Natural killer cell (primary cell): ENCODE measurements at regions not wholly inside any gene's neighbourhood (a gene's known extent, or its start where the extent isn't known, plus 50 kb on each side); places are given as distances from the start of the nearest gene placed in this dataset.

ENCODE experiments used
- ATAC-seq, 3 donors: fragments of 150-1000 bp in 2 of 3; fragments of 200-7000 bp in 1 of 3; cut with Tn5 transposase; 1 replicate in 1 of 3; 2 replicates in 2 of 3; pipeline ENCODE4 v1.10.0; 2021; ENCODE audit warnings: mild to moderate bottlenecking in 2 of 3, moderate library complexity in 2 of 3
- DNase-seq, 2 donors: peaks; one replicate each; pipeline versions ENCODE4 v3.0.0 to v3.0.0-alpha.2; 2013 to 2021; ENCODE audit warnings: mixed read lengths in 1 of 2
- H3K27ac ChIP-seq: one replicate; pipeline ENCODE4 v1.5.1; 2013; ENCODE audit warnings: mild to moderate bottlenecking, low read length
- H3K27me3 ChIP-seq: one replicate; pipeline ENCODE4 v1.6.1; 2013; ENCODE audit warnings: low read length; ENCODE audit not compliant: control insufficient read depth, insufficient read depth
- H3K36me3 ChIP-seq: one replicate; pipeline ENCODE4 v1.6.1; 2013; ENCODE audit warnings: low read length; ENCODE audit not compliant: control insufficient read depth, insufficient read depth
- H3K4me1 ChIP-seq: one replicate; pipeline ENCODE4 v1.6.1; 2013; ENCODE audit warnings: low read length; ENCODE audit not compliant: control insufficient read depth, insufficient read depth
- H3K4me3 ChIP-seq: one replicate; pipeline ENCODE4 v1.5.1; 2013; ENCODE audit warnings: low read length
- H3K9me3 ChIP-seq: one replicate; pipeline ENCODE4 v1.6.1; 2013; ENCODE audit warnings: low read length; ENCODE audit not compliant: control insufficient read depth, insufficient read depth
- H3K27ac Mint-ChIP-seq, 2 donors: one replicate each; pipeline ENCODE4 v1.8.0; 2022; ENCODE audit warnings: mild to moderate bottlenecking in 2 of 2, mixed read lengths in 2 of 2, moderate library complexity in 1 of 2
- H3K27me3 Mint-ChIP-seq, 2 donors: one replicate each; pipeline ENCODE4 v1.8.0; 2022; ENCODE audit warnings: low read depth in 2 of 2, mixed read lengths in 2 of 2
- H3K36me3 Mint-ChIP-seq: one replicate; pipeline ENCODE4 v1.8.0; 2022; ENCODE audit warnings: mixed read lengths
- H3K4me1 Mint-ChIP-seq, 2 donors: one replicate each; pipeline ENCODE4 v1.8.0; 2022; ENCODE audit warnings: mixed read lengths in 2 of 2
- H3K4me3 Mint-ChIP-seq: one replicate; pipeline ENCODE4 v1.8.0; 2022; ENCODE audit warnings: mild to moderate bottlenecking, moderate library complexity, mixed read lengths
- H3K9me3 Mint-ChIP-seq, 2 donors: one replicate each; pipeline ENCODE4 v1.8.0; 2022; ENCODE audit warnings: mixed read lengths in 2 of 2
- WGBS: methylation state at CpG from one replicate; pipeline ENCODE4 v1.1.7; 2013; ENCODE audit warnings: missing lambda C conversion rate; ENCODE audit not compliant: insufficient coverage; 5-methylcytosine and 5-hydroxymethylcytosine counted together
- intact Hi-C: fragments of 100-400 bp; cut with micrococcal nuclease; formaldehyde crosslinking; loops from one replicate; pipeline ENCODE4 v1.14.2; 2022
- TF ChIP-seq, protein P1 (sequence below): fragments of 200-600 bp; IDR thresholded peaks from one replicate; pipeline ENCODE4 v1.8.0; 2022; ENCODE audit warnings: antibody characterized with exemption

DNA sequence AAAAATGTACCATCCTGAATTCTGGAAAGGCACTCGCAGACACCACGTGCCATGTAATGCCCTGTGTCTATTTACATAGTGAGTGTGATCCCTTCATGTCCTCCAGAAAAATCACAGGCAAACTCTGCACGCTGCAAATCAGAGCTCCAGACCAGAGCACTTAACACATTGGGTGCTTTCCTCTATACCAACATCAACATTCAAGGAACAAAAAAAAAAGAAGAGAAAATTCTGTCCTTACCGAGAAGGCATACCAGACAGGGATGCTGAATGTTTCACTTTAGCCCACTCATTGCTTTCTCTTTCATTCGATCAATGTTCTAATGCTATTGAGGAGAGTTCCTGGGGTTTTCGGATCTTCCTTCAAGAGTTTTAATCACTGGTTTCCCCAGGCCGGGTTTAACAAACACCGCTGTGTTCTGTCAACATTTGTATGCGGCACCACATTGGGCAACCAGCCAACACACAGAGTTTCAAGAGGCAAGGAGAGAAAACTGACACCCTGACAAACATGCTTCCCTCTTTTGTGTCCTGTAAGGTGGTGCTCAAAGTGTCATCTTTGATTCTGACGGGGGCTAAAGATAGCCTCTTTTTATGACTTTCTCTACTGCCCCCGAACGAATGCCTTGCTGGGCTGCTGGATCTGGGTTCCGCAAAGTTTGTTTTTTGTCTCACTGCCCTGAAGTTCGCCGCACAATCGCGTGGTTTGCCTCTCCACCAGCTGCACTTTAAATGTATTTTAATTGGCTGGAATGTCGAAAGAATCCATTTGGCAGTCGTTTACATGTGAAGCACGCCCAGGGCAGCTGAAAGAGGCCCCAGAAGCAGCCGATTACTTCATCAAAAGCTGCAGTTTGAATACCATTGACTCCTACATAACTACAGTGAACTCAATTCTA is 106.4 kb upstream of the NCKAP5 start:
- Histone ChIP-seq H3K36me3 (no peaks in the 10 kb centered on the region), H3K4me3 (no peak overlapping the region), H3K9me3 (no peaks in the 10 kb centered on the region), H3K4me1 (no peaks in the 10 kb centered on the region), H3K27ac (no peak overlapping the region), H3K27me3 (no peaks in the 10 kb centered on the region)
- H3K4me3 Mint-ChIP-seq, result no peak overlapping the region
- ATAC-seq, result no peak
- no peaks in the 10 kb centered on the region for H3K27me3 Mint-ChIP-seq
- 20% methylated on average over 21 of the region's 21 CpGs for WGBS
- H3K4me1 Mint-ChIP-seq, result no peaks in the 10 kb centered on the region
- DNase-seq, result no peak
- TF ChIP-seq, protein P1, sequence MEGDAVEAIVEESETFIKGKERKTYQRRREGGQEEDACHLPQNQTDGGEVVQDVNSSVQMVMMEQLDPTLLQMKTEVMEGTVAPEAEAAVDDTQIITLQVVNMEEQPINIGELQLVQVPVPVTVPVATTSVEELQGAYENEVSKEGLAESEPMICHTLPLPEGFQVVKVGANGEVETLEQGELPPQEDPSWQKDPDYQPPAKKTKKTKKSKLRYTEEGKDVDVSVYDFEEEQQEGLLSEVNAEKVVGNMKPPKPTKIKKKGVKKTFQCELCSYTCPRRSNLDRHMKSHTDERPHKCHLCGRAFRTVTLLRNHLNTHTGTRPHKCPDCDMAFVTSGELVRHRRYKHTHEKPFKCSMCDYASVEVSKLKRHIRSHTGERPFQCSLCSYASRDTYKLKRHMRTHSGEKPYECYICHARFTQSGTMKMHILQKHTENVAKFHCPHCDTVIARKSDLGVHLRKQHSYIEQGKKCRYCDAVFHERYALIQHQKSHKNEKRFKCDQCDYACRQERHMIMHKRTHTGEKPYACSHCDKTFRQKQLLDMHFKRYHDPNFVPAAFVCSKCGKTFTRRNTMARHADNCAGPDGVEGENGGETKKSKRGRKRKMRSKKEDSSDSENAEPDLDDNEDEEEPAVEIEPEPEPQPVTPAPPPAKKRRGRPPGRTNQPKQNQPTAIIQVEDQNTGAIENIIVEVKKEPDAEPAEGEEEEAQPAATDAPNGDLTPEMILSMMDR, result no peak
- H3K27ac Mint-ChIP-seq, result no peak overlapping the region
- intact Hi-C loops, result no loop called here
- peaks cover 0 to 12% of the 10 kb centered on the region in 2 donors for H3K9me3 Mint-ChIP-seq
- no peaks in the 10 kb centered on the region for H3K36me3 Mint-ChIP-seq

- no peak overlapping the region for H3K4me3 ChIP-seq
- H3K4me1 ChIP-seq, result no peaks in the 10 kb centered on the region
- TF ChIP-seq, protein P1, result no peak
- Mint-ChIP-seq H3K9me3 (peaks cover 0 to 11% of the 10 kb centered on the region in 2 donors), H3K27me3 (no peaks in the 10 kb centered on the region), H3K4me3 (no peak overlapping the region), H3K36me3 (no peaks in the 10 kb centered on the region), H3K27ac (no peak overlapping the region), H3K4me1 (no peaks in the 10 kb centered on the region)
- intact Hi-C loops, result no loop called here
- WGBS, result 83% methylated on average over 1 of the region's 1 CpG
- H3K27ac ChIP-seq, result no peak overlapping the region
- DNase-seq (no peak), ATAC-seq (no peak)
- no peaks in the 10 kb centered on the region for H3K9me3 ChIP-seq
- H3K36me3 ChIP-seq, result no peaks in the 10 kb centered on the region
- H3K27me3 ChIP-seq, result no peaks in the 10 kb centered on the region
These were observed 108.3 kb upstream of the NCKAP5 start for GRCh38 chr2:133676392-133677130.

- Mint-ChIP-seq H3K9me3 (peaks cover 0 to 6% of the 10 kb centered on the region in 2 donors), H3K27ac (no peak overlapping the region), H3K4me3 (no peak overlapping the region), H3K27me3 (no peaks in the 10 kb centered on the region), H3K4me1 (no peaks in the 10 kb centered on the region), H3K36me3 (no peaks in the 10 kb centered on the region)
- no peak for DNase-seq
- intact Hi-C loops, result no loop called here
- TF ChIP-seq, protein P1, result no peak
- H3K27ac ChIP-seq, result no peak overlapping the region
- H3K4me1 ChIP-seq, result no peaks in the 10 kb centered on the region
- WGBS, result 52% methylated on average over 1 of the region's 2 CpGs
- no peak for ATAC-seq
- H3K4me3 ChIP-seq, result no peak overlapping the region
- no peaks in the 10 kb centered on the region for H3K36me3 ChIP-seq
- no peaks in the 10 kb centered on the region for H3K27me3 ChIP-seq
- no peaks in the 10 kb centered on the region for H3K9me3 ChIP-seq
These were observed 112.2 kb upstream of the NCKAP5 start for GRCh38 chr2:133680343-133681049.
